Chondrocyte (in vitro differentiated cells): ENCODE measurements at regions not wholly inside any gene's neighbourhood (a gene's known extent, or its start where the extent isn't known, plus 50 kb on each side); places are given as distances from the start of the nearest gene placed in this dataset.

Experiments used
- DNase-seq: peaks from one replicate; pipeline ENCODE4 v3.0.0; 2021; ENCODE audit warnings: mixed read lengths, low spot score
- H3K27ac Mint-ChIP-seq: one replicate; pipeline ENCODE4 v1.8.0; 2021; ENCODE audit warnings: mild to moderate bottlenecking, moderate library complexity, mixed read lengths; ENCODE audit not compliant: unreplicated experiment
- H3K27me3 Mint-ChIP-seq: 2 replicates; pipeline ENCODE4 v1.8.0; 2021; ENCODE audit warnings: low read depth, mixed read lengths
- H3K36me3 Mint-ChIP-seq: 2 replicates; pipeline ENCODE4 v1.8.0; 2021; ENCODE audit warnings: low read depth, mixed read lengths
- H3K4me1 Mint-ChIP-seq: 2 replicates; pipeline ENCODE4 v1.8.0; 2021; ENCODE audit warnings: low read depth, mild to moderate bottlenecking, mixed read lengths
- H3K4me3 Mint-ChIP-seq: one replicate; pipeline ENCODE4 v1.8.0; 2021; ENCODE audit warnings: mild to moderate bottlenecking, moderate library complexity, mixed read lengths; ENCODE audit not compliant: unreplicated experiment
- H3K9me3 Mint-ChIP-seq: 2 replicates; pipeline ENCODE4 v1.8.0; 2021; ENCODE audit warnings: low read depth, mixed read lengths
- TF ChIP-seq, protein P1 (sequence below): fragments of 200-600 bp; sonication (generic); IDR thresholded peaks from 2 replicates; pipeline ENCODE4 v1.5.0; 2021; ENCODE audit warnings: antibody characterized with exemption, mild to moderate bottlenecking, moderate library complexity

DNA sequence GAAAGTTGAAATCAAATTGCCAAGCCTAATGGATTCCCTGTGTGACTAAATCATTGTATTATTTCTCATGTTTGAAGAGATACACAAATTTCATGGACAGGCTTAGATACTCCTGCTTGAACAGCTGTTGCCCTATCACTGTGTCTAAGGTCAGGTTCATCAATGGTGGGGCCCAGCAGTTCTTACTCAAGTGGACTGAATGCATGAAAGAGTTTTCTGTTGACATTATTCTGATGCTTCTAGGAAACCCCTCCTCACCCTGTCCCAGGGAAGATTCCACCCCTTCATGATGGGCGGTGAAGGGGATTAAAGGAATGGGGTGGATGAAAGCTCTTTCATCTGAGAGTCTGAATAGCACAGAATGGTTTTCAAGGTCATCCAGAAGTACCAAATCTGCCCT lies 148.8 kb downstream of the INO80D start:
- H3K4me3 Mint-ChIP-seq = no peak overlapping the region
- DNase-seq = no peak
- H3K27ac Mint-ChIP-seq = no peak overlapping the region

DNA sequence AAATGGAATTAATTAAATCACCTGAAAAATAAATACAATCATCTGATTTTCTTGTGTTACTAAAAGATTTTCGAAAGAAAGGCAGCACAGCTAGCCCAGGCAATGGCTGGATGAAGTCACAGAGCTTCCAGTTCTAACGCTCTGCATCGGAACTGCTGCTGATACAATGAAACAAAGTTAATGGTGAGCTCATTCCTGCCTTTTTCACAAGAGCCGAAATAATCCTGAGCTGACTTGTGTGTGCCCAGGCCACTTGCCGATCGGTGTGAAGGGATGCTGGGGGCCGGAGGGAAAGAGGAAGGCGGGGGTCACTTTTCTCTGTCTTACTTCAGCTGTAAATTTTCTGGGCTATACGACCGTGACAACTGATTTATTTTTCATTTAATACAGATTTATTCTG lies 149.5 kb downstream of the INO80D start:
- H3K36me3 Mint-ChIP-seq = no peaks in the 10 kb centered on the region
- H3K4me1 Mint-ChIP-seq = no peaks in the 10 kb centered on the region
- no peak for DNase-seq
- no peak overlapping the region for H3K27ac Mint-ChIP-seq
- TF ChIP-seq, protein P1, sequence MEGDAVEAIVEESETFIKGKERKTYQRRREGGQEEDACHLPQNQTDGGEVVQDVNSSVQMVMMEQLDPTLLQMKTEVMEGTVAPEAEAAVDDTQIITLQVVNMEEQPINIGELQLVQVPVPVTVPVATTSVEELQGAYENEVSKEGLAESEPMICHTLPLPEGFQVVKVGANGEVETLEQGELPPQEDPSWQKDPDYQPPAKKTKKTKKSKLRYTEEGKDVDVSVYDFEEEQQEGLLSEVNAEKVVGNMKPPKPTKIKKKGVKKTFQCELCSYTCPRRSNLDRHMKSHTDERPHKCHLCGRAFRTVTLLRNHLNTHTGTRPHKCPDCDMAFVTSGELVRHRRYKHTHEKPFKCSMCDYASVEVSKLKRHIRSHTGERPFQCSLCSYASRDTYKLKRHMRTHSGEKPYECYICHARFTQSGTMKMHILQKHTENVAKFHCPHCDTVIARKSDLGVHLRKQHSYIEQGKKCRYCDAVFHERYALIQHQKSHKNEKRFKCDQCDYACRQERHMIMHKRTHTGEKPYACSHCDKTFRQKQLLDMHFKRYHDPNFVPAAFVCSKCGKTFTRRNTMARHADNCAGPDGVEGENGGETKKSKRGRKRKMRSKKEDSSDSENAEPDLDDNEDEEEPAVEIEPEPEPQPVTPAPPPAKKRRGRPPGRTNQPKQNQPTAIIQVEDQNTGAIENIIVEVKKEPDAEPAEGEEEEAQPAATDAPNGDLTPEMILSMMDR = no peak
- no peak overlapping the region for H3K4me3 Mint-ChIP-seq
- no peaks in the 10 kb centered on the region for H3K9me3 Mint-ChIP-seq
- H3K27me3 Mint-ChIP-seq = no peaks in the 10 kb centered on the region

More for the DNA sequence above, 148.8 kb downstream of the INO80D start:
- no peaks in the 10 kb centered on the region for H3K27me3 Mint-ChIP-seq
- no peaks in the 10 kb centered on the region for H3K9me3 Mint-ChIP-seq
- H3K36me3 Mint-ChIP-seq = no peaks in the 10 kb centered on the region
- no peaks in the 10 kb centered on the region for H3K4me1 Mint-ChIP-seq
- TF ChIP-seq, protein P1 = no peak

DNA sequence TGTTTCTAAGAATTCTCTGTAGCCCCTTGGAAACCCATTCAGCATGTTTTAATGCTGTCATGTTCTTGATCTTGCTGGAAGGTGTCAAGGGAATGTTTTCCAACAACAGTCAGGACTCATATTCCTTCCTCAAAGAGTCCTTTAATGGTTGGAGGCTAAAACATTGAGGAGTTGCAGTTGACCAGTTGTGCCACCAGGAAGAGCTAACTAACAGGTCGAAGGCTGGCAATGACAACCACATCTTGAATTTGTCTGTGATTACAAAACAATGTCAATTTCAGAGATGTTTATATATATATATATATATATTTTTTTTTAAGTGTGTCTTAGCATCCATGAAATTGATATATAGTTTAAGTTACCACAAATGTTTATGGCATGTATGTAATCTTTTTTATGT lies 151.5 kb downstream of the INO80D start:
- H3K4me1 Mint-ChIP-seq = peaks cover 5% of the 10 kb centered on the region
- no peaks in the 10 kb centered on the region for H3K36me3 Mint-ChIP-seq
- no peaks in the 10 kb centered on the region for H3K9me3 Mint-ChIP-seq
- H3K27ac Mint-ChIP-seq = no peak overlapping the region
- H3K4me3 Mint-ChIP-seq = no peak overlapping the region
- DNase-seq = no peak
- H3K27me3 Mint-ChIP-seq = no peaks in the 10 kb centered on the region
- TF ChIP-seq, protein P1 = peak; percentile 57

DNA sequence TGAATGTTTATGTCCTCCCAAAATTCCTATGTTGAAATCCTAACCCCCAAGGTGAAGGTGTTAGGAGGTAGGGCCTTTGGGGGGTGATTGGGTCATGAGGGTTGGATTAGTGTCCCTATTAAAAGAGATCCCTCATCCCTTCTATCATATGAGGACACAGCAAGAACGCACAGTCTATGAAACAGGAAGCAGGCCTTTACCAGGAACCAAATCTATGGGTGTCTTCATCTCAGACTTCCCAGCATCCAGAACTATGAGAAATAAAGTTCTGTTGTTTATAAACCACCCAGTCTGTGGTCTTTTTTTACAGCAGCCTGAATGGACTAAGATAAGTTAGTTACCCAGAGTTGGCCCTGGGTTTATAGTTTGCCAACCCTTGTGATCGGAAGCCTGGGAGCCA lies 153.1 kb downstream of the INO80D start:
- DNase-seq = no peak
- TF ChIP-seq, protein P1 = no peak
- Mint-ChIP-seq H3K4me1 (peaks cover 5% of the 10 kb centered on the region), H3K27ac (no peak overlapping the region), H3K4me3 (no peak overlapping the region), H3K36me3 (no peaks in the 10 kb centered on the region), H3K9me3 (no peaks in the 10 kb centered on the region), H3K27me3 (no peaks in the 10 kb centered on the region)

DNA sequence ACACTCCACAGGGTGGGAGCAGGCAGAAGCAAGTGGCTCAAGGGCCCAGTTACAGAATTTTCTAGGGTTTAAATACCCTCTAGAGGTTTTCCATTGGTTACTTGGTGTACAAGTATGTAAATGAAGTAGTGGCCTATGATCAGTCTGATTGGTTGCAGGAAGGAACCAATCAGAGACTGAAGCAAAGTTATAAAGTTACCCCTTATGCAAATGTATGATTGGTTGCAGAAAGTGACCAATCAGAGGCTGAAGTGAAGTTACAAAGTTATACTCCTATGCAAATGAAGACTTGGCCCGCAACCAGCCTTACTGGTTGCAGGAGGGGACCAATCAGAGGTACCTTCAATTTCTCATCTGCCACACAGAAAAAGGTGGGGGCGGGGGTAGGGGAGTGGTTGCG lies 154.6 kb downstream of the INO80D start:
- no peak overlapping the region for H3K27ac Mint-ChIP-seq
- H3K4me3 Mint-ChIP-seq = no peak overlapping the region
- TF ChIP-seq, protein P1 = no peak
- H3K27me3 Mint-ChIP-seq = peaks cover 8% of the 10 kb centered on the region
- no peaks in the 10 kb centered on the region for H3K36me3 Mint-ChIP-seq
- H3K9me3 Mint-ChIP-seq = no peaks in the 10 kb centered on the region
- peaks cover 5% of the 10 kb centered on the region for H3K4me1 Mint-ChIP-seq
- DNase-seq = no peak
